CD4-positive, alpha-beta T cell treated with Interleukin-6 at 100 ng/mL for 8 hours (primary cell): ENCODE measurements at regions not wholly inside any gene's neighbourhood (a gene's known extent, or its start where the extent isn't known, plus 50 kb on each side); places are given as distances from the start of the nearest gene placed in this dataset.
"Not testable (repeated sequence)": the region's sequence is repeated elsewhere in the genome, so short reads cannot be mapped to it uniquely, and the experiment has no call there.

Experiments used
- DNase-seq: peaks from one replicate; pipeline ENCODE4 v3.0.0-alpha.2; 2020; ENCODE audit warnings: mixed read lengths, low spot score

DNA sequence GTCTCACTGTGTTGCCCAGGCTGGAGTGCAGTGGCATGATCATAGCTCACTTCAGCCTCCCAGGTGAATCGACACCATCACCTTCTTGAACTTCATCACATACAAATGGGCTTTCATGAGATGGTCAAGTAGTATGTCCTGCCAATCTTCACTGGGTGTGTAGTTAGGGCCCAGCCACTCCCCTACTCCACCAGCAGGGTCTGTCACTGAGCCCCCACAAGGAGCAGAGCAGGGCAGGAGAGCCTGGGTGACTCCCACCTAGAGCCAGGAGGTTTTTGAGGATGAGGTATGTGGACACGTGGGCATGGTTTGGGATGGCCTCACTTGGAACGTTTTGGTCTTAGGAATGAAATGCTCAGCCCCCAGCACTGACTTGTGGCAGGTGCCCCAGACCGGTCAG is 4037.7 kb upstream of the TPTE start:
- not testable (repeated sequence) for DNase-seq

DNA sequence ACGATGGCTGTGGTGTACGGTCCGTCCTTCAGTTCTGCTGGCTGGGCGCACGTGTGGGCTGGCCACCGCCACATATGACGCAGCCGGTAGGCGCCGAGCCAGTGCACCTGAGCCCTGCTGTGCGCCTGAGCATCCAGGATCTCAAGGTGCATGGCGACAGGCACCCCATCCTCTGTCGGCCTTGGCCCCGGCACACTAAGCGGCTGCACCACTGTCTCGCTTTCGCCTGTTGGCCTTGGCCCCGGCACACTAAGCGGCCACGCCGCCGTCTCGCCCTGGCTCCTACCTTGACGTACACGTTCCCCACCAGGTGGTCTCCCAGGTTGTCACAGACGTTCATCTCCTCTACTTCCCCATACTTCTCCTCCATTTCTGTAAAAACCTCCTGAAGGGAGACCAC is 4034.6 kb upstream of the TPTE start:
- DNase-seq, result not testable (repeated sequence)

DNA sequence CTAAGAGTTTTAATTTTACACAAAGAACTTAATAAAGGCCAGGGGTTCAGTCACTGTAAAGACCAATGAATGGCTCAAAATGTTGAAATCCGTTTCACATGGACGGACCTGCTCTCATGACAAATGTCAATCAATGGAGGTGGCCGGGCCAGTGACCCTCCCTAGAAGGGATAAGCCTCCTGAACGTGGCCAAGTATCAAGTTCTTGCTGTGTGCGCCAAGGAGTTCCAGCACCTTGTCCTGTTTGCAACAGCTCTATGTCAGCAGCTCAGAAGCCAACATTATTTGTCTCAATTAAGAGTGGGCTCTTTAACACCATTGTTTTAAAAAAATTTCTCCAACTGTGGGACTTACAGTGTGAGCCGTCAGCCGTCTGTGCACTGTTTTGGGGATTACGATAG is 4028.7 kb upstream of the TPTE start:
- not testable (repeated sequence) for DNase-seq

DNA sequence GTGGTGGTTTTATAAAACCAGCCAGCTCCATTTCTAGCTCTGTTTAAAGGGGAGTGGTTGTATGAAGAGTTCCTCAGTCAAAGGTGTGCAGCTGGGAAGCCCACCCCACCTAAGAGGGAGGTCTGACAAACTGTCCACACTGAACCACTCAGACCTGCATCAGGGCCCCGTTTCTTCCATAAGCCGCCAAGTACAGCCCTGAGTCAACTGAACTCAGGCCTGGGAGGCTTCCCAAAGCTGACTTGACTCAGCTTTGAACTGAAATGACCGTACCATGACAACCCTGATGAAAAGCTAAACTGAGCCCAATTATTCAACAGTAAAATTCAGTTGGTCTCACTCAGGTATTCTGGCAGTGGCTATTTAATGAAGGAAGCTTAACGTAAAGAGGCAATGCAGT is 4027.4 kb upstream of the TPTE start:
- DNase-seq, result not testable (repeated sequence)

DNA sequence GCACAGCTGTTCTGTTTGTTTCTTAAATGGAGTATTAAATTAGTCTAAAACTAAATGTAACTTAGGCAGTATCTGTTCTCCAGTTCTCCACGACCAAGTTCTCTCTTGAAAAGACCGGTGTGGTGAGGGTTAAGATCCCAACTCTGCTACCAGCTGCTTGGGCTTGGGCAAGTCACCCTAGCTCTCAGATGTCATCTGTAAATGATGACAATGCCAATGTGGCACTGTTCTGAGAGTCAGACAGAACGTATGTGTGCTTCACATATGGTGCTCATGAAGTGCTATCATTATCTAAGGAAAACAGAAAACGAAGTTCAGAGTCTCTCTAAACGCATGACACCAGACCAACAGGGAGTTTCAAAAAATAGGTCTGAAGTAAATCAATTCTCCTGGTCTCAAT is 4025.0 kb upstream of the TPTE start:
- not testable (repeated sequence) for DNase-seq

DNA sequence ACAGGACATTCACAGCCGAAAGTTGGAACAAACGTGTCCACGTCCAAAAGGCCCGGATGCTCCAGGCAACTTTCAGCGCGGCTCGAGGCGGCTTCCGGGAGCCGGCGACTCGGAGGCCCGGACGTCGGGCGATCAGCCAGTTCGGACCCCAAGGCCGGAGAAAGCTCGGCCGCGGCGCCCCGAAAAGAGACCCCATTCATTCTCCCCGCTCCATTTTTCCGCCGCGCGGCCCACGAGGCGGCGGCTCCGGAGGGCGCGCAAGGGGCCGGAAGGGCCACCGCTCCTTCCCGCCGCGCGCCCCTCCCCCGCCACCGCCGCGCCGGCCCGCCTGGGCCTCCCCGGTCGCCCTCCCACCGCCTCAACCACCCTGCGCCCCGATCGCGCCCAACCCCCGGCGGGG is 4022.7 kb upstream of the TPTE start:
- DNase-seq, result not testable (repeated sequence)

DNA sequence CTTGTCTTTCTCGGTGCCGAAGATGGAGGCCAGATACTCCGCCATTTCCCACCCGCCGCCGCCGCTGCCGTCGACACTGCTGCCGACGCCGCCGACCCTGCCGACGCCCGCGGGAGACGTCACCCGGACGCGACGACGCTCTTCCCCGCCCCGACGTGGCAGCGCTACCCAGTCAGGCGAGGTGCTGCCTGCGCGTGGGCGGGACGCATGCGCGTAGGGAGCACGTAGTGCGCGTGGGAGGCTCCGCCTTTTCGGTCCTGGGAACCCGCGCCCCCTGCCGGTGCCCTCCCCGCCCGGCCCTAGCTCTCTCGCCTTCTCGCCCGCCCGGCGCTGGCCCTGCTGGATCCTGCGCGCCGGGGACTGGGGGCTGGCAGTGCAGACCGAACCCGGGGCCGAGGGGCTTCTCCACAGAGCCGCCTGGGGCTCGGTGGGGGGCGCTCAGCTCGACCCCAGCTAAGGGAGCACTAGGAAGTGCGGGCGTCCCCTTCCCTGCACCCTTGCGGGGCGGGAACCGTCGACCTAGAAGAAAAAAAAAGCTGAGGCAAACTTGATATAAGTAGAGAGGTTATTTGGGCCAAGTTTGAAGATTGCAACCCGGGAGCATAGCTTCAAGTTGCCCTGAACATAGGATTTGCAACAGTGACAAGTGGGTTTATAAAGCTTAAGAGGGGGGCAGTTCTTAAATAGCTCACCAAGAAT is 4022.1 kb upstream of the TPTE start:
- DNase-seq, result not testable (repeated sequence)

DNA sequence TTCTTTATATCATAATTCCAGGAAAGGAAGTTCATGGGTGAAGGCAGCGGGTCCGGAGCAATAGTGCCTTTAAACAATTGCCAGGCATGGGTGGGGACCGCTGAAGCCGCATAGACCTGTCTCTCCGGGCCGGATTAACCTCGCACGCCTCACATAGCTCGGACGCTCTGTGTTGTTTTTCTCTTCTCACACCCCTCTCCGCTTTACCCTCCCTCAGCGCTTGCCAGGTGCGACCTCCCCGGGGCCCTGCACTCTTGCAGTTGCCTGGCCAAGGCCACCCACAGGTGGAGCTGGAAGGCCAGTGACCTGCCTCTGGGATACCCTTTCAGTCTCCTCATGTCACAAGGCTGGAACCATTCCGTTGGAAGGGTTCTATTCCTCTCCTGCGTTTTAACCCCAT is 4021.5 kb upstream of the TPTE start:
- not testable (repeated sequence) for DNase-seq

DNA sequence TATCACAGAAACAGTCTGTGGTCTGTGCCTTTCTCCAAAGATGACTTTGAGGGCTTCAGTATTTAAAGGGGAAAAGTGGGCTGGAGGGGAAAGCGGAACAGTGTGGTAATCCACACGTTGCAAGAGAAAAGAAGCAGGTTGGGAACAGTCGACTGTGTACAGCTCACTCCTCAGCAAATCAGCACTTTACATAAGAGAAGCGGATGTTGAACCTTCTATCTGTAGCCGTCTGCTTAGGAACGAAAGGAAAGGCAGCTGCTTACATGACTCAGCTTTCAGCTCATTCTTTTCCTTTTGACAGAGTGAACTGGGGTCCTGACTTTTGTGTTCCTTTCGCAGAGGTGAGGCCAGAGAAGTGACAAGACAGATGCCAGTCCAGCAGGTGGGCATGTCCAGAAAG is 4020.7 kb upstream of the TPTE start:
- not testable (repeated sequence) for DNase-seq

DNA sequence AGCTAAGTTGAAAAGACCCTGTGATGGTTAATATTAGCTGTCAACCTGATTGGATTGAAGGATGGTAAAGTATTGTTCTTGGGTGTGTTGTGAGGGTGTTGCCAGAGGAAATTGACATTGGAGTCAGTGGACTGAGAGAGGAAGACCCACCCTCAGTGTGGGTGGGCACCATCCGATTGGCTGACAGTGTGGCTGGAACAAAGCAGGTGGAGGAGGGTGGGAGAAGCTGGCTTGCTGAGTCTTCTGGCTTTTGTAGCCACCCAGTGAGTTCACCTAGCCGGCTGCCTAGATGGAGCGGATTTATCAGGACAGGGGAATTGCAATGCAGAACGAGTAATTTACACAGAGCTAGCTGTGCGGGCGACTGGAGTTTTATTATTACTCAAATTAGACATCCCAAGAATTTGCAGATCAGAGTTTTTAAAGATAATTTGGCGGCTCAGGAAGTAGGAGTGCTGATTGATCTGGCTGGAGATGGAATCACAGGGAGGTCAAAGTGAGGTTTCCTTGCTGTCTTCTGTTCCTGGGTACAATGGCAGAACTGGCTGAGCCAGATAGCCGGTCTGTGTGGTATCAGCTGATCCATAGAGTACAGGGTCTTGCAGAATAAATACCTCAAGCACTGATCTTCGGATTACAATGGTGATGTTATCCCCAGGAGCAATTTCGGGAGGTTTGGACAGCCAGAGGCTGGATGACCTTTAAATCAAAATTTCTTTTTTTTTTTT is 4015.1 kb upstream of the TPTE start:
- DNase-seq, result not testable (repeated sequence)

DNA sequence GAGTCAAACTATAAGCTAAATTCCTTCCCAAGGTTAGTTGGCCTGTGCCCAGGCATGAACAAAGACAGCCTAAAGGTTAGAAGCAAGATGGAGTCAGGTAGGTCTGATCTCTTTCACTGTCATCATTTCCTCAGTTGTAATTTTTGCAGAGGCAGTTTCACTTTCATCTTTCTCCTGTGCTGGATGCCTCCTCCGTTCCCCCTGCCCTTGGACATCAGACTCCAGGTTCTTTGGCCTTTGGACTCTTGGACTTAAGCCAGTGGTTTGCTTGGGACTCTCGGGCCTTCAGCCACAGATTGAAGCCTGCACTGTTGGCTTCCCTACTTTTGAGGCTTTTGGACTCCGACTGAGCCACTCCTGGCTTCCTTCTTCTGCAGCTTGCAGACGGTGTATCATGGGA is 4013.8 kb upstream of the TPTE start:
- DNase-seq, result not testable (repeated sequence)

DNA sequence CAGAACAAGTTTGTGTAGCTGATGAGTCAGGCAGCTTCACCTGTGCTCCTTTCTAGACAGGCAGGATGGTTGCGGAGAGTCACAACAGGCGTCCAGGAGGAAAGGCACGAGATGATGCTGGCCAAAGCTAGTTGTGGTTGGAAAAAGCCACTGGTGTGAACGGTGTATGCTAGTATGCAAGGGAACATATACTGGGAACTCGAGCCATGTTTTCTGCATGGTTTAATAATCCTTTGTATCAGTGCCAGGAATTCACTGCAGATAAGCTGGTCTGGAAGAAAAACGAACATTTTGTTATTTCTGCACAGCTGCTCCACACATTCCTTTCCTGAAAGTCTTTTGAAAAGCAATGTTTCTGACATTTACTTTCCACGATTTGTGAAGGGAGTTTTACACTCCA is 3999.6 kb upstream of the TPTE start:
- not testable (repeated sequence) for DNase-seq

DNA sequence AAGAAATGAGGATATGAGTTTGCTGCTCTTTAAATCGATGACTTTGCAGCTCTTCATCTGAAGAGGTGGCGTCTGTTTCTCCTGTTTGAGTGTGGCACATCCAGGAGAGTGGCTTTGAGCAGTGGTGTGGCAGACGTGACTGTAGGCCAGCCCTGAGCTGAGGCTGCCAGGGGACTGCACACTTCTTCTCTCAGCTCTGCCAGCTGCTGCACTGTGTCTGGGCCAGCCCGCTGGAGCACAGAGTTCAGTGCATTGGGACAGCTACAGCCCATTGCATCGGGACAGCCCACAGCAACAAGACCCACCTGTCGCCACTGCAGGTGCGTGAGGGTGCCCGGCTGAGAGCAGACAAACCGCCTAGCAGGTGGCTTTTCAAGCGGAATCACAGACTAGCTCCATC is 3995.2 kb upstream of the TPTE start:
- DNase-seq, result not testable (repeated sequence)

DNA sequence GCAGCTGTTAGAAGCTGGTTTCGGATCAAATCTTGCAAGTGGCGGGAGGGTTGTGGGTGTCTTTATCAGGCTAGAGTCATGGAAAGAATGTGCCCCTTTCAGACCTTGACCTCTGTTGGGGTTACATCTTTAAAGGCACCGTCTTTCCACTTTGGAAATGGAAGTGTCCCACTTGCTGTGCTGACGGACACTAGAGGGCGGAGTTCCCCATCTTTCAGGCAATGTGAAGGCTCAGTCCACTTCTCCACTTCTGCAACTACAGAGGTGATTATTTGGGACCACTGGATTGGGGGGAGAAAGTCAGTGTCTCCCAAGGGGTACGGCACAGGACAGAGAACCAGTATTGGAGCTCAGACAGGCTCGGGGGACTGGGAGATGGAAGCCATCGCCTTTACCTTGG is 3990.7 kb upstream of the TPTE start:
- not testable (repeated sequence) for DNase-seq

DNA sequence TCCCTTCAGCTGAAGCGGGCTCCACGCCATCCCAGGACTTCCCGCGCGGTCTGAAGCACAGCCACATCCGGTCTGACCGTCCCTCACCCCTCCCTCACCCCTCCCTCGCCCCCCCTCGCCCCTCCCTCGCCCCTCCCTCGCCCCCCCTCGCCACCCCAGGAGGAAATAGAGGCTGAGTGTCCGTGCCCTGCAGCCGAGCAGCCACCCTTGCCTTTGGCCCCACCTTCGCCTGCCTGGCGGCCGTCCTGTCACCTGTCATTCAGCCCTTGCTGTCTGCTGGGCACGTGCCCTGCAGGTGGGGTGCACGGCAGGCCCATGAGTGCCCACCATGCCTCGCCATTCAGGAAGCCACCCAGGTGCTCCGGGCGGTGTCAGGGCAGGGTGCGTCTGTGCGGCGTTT is 3988.1 kb upstream of the TPTE start:
- not testable (repeated sequence) for DNase-seq

DNA sequence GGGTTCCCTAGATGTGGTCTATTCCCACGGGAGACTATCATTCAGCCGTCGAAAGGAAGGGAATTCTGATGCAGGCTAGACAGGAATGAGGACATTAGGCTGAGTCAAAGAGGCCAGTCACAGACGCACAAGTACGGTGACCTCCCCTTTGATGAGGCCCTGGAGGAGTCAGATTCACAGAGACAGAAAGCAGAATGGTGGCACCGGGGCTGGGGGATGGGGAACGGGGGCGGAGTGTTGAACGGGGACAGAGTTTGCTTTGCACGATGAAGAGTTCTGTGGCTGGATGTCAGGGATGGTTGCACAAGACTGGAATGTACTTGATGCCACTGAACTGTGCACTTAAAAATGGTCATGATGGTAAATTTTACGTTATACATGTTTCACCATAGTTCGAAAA is 3983.1 kb upstream of the TPTE start:
- not testable (repeated sequence) for DNase-seq

DNA sequence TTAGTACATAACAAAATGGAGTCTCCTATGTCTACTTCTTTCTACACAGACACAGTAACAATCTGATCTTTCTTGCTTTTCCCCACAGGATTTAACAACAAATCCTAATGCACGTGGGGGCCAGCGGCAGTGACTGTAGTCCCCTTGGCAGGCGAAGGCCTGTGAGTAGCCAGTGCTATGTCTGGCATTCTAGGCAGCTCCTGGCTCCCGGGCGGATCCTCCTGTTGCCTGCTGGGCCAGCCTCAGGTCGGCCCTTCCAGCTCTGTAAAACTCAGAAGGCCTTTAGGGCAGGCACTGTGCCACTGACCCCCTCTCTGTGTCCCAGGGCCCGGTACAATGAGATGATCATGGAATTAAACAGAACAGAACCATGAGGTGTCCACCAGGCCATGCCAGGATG is 3981.7 kb upstream of the TPTE start:
- DNase-seq, result not testable (repeated sequence)

DNA sequence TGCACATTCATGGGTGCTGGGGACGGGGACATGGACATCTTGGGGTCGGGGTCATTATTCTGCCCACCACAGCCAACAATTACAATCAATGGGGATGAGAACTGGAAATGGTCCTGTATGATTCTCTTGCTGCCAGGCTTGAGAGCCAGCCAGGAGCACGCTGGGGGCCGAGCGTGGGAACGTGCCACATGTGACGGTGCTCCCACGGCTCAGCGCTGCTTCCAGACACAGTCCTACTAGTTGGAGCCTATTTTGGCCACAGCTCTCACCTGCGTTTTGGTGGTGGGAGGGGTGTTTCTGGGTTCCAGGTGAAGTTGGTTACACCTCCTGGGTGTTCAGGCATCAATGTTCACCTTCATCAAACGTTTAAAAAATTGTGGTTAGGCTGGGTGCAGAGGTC is 3980.3 kb upstream of the TPTE start:
- not testable (repeated sequence) for DNase-seq

DNA sequence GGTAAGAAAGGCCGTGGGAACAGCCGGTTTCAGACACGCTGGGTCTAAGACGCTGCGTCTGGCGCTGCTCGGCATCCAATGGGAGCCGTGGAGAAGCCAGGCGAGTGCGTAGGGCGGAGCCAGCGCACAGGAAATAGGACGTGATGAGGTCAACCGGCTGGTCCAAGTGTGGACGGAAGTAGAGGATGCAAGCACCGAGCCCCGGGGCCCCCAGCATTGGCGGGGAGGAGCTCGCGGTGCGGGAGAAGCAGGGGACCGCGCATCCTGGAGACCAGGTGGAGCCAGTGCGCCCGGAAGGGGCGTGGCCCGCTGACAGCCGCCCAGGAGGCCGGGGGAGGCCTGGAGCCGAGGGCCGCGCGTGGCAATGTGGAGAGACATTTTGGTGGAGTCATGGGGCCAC is 3976.1 kb upstream of the TPTE start:
- DNase-seq, result not testable (repeated sequence)

DNA sequence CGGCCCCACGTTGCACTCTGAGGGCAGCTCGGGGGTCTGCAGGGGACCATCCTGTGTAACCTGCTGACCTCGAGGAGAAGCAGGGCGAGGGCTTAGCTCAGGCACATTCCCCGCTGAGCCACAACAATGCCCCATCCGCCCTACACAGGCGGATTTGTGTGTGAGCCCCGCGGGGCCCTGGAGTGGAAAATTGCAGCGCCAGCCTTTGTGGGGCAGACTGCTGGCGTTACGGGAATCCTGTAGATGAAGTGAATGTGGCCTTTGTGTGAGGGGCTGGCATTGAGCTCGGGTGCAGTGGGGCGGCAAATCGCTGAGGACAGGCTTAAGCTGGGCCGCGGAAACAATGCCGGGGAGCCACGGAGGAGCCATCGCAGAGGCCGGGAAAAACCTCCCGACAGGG is 3970.3 kb upstream of the TPTE start:
- not testable (repeated sequence) for DNase-seq

DNA sequence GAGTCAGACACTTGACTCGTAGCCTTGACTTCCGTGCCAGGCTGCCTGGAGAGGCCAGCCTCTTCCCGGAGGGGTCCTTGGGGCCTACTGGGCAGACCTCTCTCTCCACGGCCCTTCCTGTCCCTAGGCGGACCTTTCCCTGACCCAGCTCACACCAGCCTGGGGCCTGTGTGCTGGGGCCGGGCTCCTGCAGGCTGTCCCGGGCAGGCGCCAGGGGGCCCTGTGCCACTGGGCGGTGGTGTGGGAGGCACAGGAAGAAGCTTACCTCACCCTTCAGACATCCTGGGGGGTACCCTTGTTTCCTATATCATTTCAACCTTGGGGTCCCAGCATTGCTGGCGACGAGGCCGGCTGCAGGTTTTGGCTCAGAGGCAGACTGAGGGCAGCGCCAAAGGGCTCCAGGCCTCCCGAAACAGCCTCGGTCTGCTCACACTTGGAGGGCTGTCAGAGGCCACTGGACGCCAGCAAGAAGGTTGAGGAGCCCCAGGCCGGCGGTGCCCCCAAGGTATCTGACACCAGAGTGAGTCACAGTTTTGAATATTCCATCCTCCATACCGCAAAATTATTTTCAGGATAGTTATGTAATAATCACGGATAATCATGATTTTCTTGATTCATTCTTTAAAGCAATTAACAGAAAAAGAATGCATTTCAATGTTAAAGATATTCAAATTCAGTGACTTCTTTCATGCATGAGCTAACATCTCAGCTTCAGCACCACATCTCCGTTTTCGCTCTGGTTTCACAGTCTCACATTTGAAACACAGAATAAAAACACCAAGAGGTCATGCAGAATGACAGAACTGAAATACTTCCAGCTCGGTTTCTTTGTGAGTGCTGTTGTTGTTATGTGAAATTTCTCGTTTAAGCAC is 3967.6 kb upstream of the TPTE start:
- not testable (repeated sequence) for DNase-seq

DNA sequence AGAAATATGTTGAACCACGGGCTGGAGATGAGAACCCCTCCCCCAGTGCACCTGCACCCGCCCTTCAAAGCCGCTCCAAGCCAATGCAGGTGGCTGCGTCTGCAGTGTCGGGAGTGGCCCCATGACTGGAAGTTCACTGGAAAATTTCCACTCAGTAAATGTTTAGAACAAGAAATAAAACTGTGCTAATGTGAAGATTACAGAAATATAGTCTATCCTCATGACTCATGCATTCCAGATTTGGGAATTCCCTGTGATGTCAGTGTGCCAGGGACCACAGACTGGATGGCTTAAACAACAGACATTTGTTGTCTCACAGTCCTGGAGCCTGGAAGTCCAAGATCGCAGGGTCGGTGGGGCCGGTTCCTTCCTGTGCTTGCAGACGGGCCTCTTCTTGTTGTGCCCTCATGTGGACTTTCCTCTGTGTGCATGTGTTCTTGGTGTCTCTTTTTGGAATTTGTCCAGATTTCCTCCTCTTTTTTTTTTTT is 3967.0 kb upstream of the TPTE start:
- DNase-seq, result not testable (repeated sequence)
